Transverse colon (tissue), 4 donors: ENCODE measurements at regions not wholly inside any gene's neighbourhood (a gene's known extent, or its start where the extent isn't known, plus 50 kb on each side); places are given as distances from the start of the nearest gene placed in this dataset.

Experiments
- CTCF ChIP-seq, 5 experiments: fragments of 200-600 bp in 3 of 5; fragments of 450-650 bp in 2 of 5; sonication (generic) in 3 of 5; IDR thresholded peaks; 1 replicate in 2 of 5; 2 replicates in 3 of 5; pipeline ENCODE4 v1.5.1; 2016 to 2017; ENCODE audit warnings: antibody characterized with exemption in 5 of 5, inconsistent platforms in 3 of 5, mild to moderate bottlenecking in 2 of 5, moderate library complexity in 1 of 5
- EP300 ChIP-seq: sonication (generic); formaldehyde crosslinking; IDR thresholded peaks from one replicate; pipeline ENCODE4 v1.6.1; 2017; ENCODE audit warnings: antibody characterized with exemption, low read depth
- POLR2AphosphoS5 ChIP-seq, 3 donors: sonication (generic); formaldehyde crosslinking; IDR thresholded peaks; one replicate each; pipeline ENCODE4 v1.6.1; 2016; ENCODE audit warnings: antibody characterized with exemption in 3 of 3

GRCh38 chr12:126443977-126444376, 1378.7 kb downstream of the AACS start:
- no peak for TF ChIP-seq EP300
- no peak for TF ChIP-seq CTCF (IDR thresholded peaks at IDR 0.05)
- TF ChIP-seq POLR2AphosphoS5 (IDR thresholded peaks at IDR 0.05): no peak
